GM12872 (cell line): ENCODE measurements at regions not wholly inside any gene's neighbourhood (a gene's known extent, or its start where the extent isn't known, plus 50 kb on each side); places are given as distances from the start of the nearest gene placed in this dataset.

Experiments used
- CTCF ChIP-seq: IDR thresholded peaks from 3 replicates; pipeline ENCODE4 v1.5.1; 2011; ENCODE audit warnings: low read depth, mild to moderate bottlenecking, low read length, moderate library complexity; ENCODE audit not compliant: insufficient read depth

GRCh38 chr2:150621526-150622213 is 134.2 kb upstream of the RND3 start:
- no peak for TF ChIP-seq CTCF

GRCh38 chr2:150620855-150621254 is 133.4 kb upstream of the RND3 start:
- TF ChIP-seq CTCF: no peak

- no peak for TF ChIP-seq CTCF
These were observed 132.9 kb upstream of the RND3 start for GRCh38 chr2:150620416-150620815.

- TF ChIP-seq CTCF: no peak
These were observed 132.3 kb upstream of the RND3 start for GRCh38 chr2:150619607-150620330.

- TF ChIP-seq CTCF: no peak
These were observed 130.9 kb upstream of the RND3 start for GRCh38 chr2:150618245-150618895.

GRCh38 chr2:150617351-150617978 is 130.0 kb upstream of the RND3 start:
- TF ChIP-seq CTCF: no peak
